Fibroblast of skin of left biceps (primary cell): ENCODE measurements at regions not wholly inside any gene's neighbourhood (a gene's known extent, or its start where the extent isn't known, plus 50 kb on each side); places are given as distances from the start of the nearest gene placed in this dataset.
"Not testable (repeated sequence)": the region's sequence is repeated elsewhere in the genome, so short reads cannot be mapped to it uniquely, and the experiment has no call there.

Source experiments
- DNase-seq, 2 experiments: peaks; one replicate each; pipeline ENCODE4 v3.0.0-alpha.2; 2013; ENCODE audit warnings: low read depth in 2 of 2

DNA sequence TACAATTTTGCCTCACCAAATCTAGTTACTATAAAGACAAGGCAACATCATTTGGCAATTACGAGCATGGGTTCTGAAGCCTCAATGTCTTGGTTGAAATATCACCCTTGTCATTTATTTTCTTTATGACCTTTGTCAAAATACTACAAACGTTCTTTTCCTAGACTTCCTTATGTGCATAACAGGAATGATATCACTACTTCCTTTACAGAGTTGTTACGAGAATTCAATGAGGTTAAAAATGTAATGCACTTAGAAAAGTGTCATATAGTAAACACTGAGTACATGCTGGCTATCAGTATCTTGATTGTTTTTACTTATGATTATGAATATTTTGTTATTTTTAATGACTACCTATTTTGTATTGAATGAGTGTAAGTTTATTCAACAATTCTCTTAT lies 640.9 kb upstream of the CCNG1 start:
- no peak for DNase-seq

DNA sequence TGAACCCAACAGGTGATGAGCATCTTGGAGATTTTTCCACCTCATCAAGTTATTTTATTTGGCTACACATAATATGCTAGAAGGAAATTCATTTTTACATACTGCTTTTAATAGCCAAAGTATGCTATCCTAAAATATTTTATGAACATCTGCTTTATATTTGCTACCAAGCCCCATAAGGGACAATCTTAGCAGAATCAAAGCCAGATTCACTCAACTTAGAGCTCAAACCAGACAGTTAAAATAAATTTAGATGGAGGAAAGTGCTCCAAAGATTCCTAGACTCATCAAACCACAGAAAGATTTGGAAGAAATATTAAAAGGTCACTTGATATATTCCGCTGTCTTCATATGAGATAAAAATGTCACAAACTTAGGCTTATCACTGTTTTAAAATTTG lies 637.1 kb upstream of the CCNG1 start:
- DNase-seq, result no peak

DNA sequence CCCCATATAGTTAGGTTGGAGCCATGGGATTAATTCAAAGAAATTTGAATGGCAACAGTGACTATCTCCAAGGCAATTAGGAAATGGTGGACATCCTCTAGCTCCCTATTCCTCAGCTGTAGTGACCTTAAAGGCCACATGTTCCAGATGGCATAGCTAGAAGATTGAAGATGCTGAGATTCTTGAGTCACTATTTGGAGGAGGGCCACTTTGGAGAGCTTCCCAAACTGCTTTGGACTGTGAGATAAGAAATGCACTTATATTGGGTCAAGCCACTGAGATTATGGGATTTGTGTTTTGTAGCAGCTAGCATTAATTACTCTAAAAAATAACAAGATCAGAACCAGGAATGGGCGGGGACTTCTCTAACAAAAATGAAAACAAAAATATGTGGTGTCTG lies 636.2 kb upstream of the CCNG1 start:
- DNase-seq, result no peak

DNA sequence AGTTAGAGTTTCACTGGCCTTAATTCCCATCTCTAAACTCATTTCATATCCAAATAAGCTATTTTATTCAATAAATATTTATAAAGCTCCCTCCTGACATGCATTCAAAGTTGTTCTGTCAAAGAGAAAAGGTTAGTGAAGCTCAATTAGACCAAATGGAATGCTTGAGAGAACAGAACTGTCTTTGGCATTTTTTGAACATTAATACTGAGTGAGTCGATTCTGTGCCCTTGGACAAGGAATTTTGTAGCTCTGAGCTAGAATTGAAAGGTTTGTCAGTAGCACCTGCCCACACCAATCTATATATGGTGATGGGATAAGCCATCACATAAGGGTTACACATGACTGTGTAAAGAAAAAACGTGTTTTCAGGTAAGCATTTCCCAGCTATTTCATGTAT lies 631.2 kb upstream of the CCNG1 start:
- no peak for DNase-seq

DNA sequence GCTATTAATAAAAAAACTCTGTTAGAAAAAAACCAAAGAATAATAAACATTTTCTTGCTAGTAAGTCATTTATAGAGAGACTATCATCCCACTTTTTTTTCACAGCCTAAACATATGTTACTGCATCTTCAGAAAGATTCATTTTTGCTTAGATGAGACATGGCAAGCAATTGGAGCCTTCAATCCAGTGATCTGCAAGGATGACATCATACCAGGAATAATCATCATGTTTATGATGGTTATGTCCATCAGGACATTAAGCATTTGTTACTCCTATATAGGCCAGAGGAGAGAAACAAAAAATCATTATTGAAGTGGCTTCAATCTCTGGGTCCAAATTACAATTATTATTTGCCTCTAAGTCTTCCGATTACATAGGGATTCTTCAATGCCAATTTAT lies 626.3 kb upstream of the CCNG1 start:
- no peak for DNase-seq

DNA sequence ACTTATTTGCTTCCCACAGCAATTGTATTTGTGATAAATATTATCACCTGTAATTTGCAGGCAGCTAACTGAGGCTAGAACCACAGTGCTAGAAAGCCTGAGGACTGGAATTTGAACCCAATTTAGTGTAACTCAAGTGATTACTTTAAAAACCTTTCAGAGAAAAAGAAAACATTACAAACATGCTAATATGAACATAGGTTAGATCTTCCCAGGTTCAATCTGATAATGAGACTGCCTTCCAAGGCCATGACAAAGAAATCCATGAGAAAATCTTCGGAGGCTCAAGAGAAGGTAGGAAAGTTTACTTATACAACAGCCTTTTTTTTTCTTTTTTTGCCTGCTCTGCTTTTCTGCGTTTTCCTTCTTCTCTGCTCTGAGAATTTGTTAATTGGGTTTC lies 620.6 kb upstream of the CCNG1 start:
- DNase-seq, result no peak

- DNase-seq, result no peak
These were observed 620.0 kb upstream of the CCNG1 start for GRCh38 chr5:162817364-162817763.

DNA sequence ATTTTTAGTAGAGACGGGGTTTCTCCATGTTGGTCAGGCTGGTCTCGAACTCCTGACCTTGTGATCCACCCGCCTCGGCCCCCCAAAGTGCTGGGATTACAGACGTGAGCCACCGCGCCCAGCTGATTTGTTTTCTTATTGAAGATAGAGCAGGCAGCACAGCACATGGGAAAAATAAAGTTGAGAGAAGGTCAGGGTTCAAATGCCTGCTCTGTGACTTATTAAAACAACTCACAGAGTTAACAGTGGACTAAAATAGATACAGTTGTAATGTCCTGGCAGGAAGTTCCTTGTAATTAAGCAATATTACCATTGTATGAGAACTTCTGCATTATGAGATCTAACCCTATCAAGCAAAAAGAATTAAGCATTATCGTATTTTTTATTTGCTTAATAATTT lies 615.7 kb upstream of the CCNG1 start:
- not testable (repeated sequence) for DNase-seq

GRCh38 chr5:162824360-162824759 lies 613.0 kb upstream of the CCNG1 start:
- DNase-seq, result no peak

- no peak for DNase-seq
These were observed 600.2 kb upstream of the CCNG1 start for GRCh38 chr5:162837155-162837554.

DNA sequence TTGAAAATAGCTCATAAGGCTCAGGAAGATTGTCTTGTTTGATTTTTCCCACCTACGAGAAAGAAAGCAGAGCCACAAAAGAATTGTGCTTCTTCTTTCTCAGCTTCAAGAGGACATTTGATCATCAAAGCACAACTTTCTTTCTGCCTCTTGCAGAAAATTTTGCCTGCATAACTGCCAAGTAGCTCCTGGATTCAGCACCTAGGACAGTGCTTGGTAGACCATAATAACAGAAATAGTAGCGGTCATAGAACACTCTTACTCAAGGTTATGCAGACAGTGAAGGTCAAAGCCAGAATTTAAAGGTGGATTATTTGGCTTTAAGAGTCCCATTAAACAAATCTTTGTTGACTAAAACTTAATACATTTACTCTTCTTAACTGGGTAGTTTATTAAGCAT lies 594.7 kb upstream of the CCNG1 start:
- no peak for DNase-seq

- no peak for DNase-seq
These were observed 585.3 kb upstream of the CCNG1 start for GRCh38 chr5:162852134-162852533.

DNA sequence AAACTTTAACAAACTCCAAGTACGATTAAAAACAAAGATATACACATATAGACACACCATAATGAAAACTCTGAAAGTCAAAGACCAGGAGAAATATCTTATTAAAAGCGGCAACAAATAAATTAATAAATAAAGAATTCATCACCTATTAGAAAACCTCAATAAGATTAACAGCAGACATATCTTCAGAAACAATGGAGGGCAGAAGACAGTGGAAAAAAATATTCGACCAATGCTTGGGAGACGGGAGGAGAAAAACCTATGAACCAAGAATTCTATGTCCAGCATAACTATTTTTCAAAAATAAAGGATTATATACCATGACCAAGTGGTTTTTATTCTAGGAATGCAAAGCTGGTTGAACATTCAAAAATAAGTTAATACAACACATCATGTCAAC lies 578.6 kb upstream of the CCNG1 start:
- no peak for DNase-seq

DNA sequence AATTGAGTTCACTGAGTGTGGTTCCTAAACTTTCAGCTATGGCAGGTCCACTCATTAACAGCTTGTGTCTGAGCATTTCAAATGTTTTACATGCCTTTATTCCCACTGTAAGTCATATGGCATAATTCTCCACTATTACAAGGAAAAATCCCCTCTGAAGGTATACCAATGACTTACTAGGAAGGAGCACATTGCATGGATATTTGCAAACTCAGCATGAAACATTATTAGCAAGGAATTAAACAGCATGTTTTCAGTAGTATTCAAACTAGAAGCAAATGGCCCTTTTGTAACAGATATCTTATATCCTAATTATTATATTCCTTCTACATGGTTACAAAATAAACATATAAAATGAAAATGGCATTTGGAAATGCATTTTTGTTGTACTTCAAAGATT lies 566.4 kb upstream of the CCNG1 start:
- DNase-seq, result no peak

GRCh38 chr5:162882629-162883028 lies 554.8 kb upstream of the CCNG1 start:
- DNase-seq, result no peak

- DNase-seq, result no peak
These were observed 550.7 kb upstream of the CCNG1 start for GRCh38 chr5:162886717-162887116.

DNA sequence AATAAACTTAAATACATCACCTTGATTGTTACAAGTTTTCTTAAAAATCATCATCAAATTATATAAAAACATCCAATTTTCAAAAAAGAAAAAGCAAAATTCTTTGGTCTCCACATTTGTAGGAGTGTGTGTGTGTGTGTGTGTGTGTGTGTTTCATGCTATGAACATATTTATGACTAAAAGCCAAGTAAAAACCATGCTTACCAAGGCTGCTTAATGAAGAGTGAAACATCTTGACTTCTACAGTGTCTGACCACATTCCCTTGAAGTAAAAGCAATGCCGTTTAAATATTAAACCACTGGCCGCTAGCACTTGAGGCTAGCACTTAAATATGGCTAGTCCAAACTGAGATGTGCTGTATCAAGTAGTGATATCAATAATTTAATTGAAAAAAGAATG lies 549.1 kb upstream of the CCNG1 start:
- no peak for DNase-seq

GRCh38 chr5:162911873-162912272 lies 525.5 kb upstream of the CCNG1 start:
- DNase-seq, result no peak

- no peak for DNase-seq
These were observed 521.0 kb upstream of the CCNG1 start for GRCh38 chr5:162916368-162916767.

DNA sequence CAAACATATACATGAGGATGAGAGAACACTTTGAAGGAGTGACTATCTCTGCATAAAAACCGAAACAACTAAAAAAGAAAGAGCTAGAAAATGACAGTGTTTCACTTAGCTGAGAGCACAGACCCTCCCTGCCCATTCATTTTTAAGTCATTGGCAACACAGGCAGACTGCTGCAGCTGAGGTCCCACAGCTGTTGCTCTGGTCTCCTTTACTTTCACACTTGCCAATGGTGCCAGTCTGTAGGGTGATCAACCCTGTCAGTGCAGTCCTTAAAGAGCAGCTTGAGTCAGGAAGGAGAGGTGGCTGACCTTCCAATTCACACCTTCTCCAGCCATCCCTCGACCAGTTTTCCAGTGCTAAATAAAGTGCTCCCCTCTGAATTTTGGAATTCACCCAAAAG lies 508.3 kb upstream of the CCNG1 start:
- no peak for DNase-seq

DNA sequence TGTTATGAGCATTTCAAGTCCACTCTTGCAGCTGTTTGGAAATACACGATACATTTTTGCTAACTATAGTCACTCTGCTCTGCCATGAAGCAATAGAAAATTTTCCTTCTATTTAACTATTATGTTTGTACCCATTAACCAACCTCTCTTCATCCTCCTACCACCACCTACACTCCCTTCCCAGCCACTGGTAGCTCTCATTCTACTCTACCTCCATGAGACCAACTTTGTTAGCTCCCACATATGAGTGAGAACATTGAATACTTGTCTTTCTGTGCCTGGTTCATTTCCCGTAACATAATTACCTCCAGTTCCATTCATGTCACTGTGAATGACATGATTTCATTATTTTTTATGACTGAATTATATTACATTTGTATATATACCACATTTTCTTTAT lies 505.9 kb upstream of the CCNG1 start:
- no peak for DNase-seq

GRCh38 chr5:162939991-162940390 lies 497.4 kb upstream of the CCNG1 start:
- DNase-seq, result no peak

DNA sequence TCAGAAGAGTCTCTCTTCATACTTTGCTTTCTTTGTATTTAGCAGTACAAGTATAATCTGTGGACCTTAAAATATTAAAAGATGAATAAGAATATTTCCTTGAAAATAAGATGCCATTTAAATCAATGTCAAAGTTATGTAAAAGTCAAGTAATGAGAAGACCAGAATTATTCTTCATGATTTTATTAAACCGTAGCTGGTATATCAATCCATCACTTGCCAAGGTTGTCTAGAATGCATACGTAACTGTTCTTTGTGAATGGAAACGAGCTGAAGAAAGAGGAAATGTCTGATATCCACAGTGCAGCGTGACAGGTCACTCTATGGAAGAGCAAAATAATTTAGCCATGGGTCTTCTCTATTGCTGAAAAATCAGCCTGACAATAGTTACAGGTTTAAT lies 488.7 kb upstream of the CCNG1 start:
- no peak for DNase-seq

GRCh38 chr5:162956570-162956969 lies 480.8 kb upstream of the CCNG1 start:
- no peak for DNase-seq

GRCh38 chr5:162964144-162964543 lies 473.3 kb upstream of the CCNG1 start:
- DNase-seq, result not testable (repeated sequence)
